Endothelial cell of umbilical vein (primary cell): ENCODE measurements at regions not wholly inside any gene's neighbourhood (a gene's known extent, or its start where the extent isn't known, plus 50 kb on each side); places are given as distances from the start of the nearest gene placed in this dataset.

Source experiments
- EZH2 ChIP-seq: IDR thresholded peaks from 2 replicates; pipeline ENCODE4 v1.6.1; 2012; ENCODE audit warnings: borderline replicate concordance, low read depth, mild to moderate bottlenecking, moderate library complexity, low read length, inconsistent platforms; ENCODE audit not compliant: severe bottlenecking
- GATA2 ChIP-seq: IDR thresholded peaks from 2 replicates; pipeline ENCODE4 v1.7.0; 2011; ENCODE audit warnings: low read depth, mild to moderate bottlenecking, moderate library complexity, mixed read lengths, low read length; ENCODE audit not compliant: insufficient read length, insufficient read depth
- JUN ChIP-seq: IDR thresholded peaks from 2 replicates; pipeline ENCODE4 v1.6.1; 2011; ENCODE audit warnings: borderline replicate concordance, low read depth; ENCODE audit not compliant: insufficient read length, insufficient read depth
- MAX ChIP-seq: IDR thresholded peaks from 2 replicates; pipeline ENCODE4 v1.6.1; 2011; ENCODE audit not compliant: insufficient read depth, insufficient read length
- POLR2A ChIP-seq: IDR thresholded peaks from 2 replicates; pipeline ENCODE4 v1.6.1; 2012; ENCODE audit warnings: low read depth, mild to moderate bottlenecking, control low read depth, low read length
- POLR2AphosphoS5 ChIP-seq: IDR thresholded peaks from 2 replicates; pipeline ENCODE4 v1.6.1; 2012; ENCODE audit warnings: low read depth, mild to moderate bottlenecking, control low read depth, low read length, moderate library complexity; ENCODE audit not compliant: insufficient read depth
- TF ChIP-seq, protein P1 (sequence below), 2 donors: IDR thresholded peaks; 1 replicate in 1 of 2; 2 replicates in 1 of 2; pipeline ENCODE4 v1.5.1; 2011; ENCODE audit warnings: low read length in 2 of 2, mild to moderate bottlenecking in 2 of 2, moderate library complexity in 2 of 2, control low read depth in 1 of 2, inconsistent platforms in 1 of 2, low read depth in 1 of 2; ENCODE audit not compliant: insufficient read depth in 1 of 2; ENCODE audit errors: extremely low read depth in 1 of 2

DNA sequence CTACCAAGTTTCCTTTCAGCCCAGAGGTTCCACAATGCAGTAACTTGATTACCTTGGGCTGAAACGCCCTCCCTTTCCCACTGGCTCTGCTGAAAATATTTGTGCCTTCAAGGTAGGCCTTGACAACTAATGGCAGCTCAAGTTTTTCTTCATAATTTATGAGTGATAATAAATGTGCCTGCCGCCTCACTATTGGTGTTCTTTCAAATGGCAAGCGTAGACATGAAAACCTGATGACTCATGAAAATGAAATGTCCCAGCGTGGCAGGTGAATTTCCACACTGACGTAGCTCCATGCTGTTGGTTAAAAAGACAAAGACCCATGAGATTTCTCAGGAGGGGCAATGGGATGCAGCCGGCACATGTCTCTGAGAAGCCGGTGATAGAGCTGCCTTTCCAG lies 107.2 kb upstream of the GGTLC1 start:
- TF ChIP-seq, protein P1, sequence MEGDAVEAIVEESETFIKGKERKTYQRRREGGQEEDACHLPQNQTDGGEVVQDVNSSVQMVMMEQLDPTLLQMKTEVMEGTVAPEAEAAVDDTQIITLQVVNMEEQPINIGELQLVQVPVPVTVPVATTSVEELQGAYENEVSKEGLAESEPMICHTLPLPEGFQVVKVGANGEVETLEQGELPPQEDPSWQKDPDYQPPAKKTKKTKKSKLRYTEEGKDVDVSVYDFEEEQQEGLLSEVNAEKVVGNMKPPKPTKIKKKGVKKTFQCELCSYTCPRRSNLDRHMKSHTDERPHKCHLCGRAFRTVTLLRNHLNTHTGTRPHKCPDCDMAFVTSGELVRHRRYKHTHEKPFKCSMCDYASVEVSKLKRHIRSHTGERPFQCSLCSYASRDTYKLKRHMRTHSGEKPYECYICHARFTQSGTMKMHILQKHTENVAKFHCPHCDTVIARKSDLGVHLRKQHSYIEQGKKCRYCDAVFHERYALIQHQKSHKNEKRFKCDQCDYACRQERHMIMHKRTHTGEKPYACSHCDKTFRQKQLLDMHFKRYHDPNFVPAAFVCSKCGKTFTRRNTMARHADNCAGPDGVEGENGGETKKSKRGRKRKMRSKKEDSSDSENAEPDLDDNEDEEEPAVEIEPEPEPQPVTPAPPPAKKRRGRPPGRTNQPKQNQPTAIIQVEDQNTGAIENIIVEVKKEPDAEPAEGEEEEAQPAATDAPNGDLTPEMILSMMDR (IDR thresholded peaks at IDR 0.05; ENCODE audit: extremely low read depth in 1 of 2, insufficient read depth in 1 of 2, low read depth in 1 of 2, low read length in 2 of 2), result no peak
- no peak for TF ChIP-seq GATA2
- no peak for TF ChIP-seq EZH2
- no peak for TF ChIP-seq POLR2A
- no peak for TF ChIP-seq POLR2AphosphoS5
- no peak for TF ChIP-seq JUN
- TF ChIP-seq MAX, result no peak
